GM18861 (cell line): ENCODE measurements at regions not wholly inside any gene's neighbourhood (a gene's known extent, or its start where the extent isn't known, plus 50 kb on each side); places are given as distances from the start of the nearest gene placed in this dataset.
A peak's percentile ranks its signal among the peaks of the same experiment; 100 is the strongest.
"Not testable (repeated sequence)": the region's sequence is repeated elsewhere in the genome, so short reads cannot be mapped to it uniquely, and the experiment has no call there.

Experiments used
- ATAC-seq: cut with Tn5 transposase; IDR thresholded peaks from one replicate; pipeline ENCODE4 v1.9.1; 2021; ENCODE audit not compliant: unreplicated experiment

GRCh38 chr2:153308466-153308865 is 170.1 kb downstream of the RPRM start:
- no peak for ATAC-seq

GRCh38 chr2:153307223-153307622 is 171.3 kb downstream of the RPRM start:
- no peak for ATAC-seq

GRCh38 chr2:153299809-153300208 is 178.8 kb downstream of the RPRM start:
- ATAC-seq: no peak

- no peak for ATAC-seq
These were observed 179.3 kb downstream of the RPRM start for GRCh38 chr2:153299217-153299616.

- ATAC-seq: no peak
These were observed 184.3 kb downstream of the RPRM start for GRCh38 chr2:153294199-153294786.

GRCh38 chr2:153291718-153292117 is 186.8 kb downstream of the RPRM start:
- ATAC-seq: no peak

GRCh38 chr2:153287109-153287801 is 191.3 kb downstream of the RPRM start:
- peak; percentile 47 for ATAC-seq

GRCh38 chr2:153268941-153269461 is 209.6 kb downstream of the RPRM start:
- peak; percentile 68 for ATAC-seq

DNA sequence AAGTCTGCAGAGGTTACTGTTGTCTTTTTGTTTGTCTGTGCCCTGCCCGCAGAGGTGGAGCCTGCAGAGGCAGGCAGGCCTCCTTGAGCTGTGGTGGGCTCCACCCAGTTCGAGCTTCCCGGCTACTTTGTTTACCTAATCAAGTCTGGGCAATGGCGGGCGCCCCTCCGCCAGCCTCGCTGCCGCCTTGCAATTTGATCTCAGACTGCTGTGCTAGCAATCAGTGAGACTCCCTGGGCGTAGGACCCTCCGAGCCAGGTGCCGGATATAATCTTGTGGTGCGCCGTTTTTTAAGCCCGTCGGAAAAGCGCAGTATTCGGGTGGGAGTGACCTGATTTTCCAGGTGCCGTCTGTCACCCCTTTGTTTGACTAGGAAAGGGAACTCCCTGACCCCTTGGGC is 221.7 kb downstream of the RPRM start:
- ATAC-seq: not testable (repeated sequence)

GRCh38 chr2:153246636-153247035 is 231.9 kb downstream of the RPRM start:
- ATAC-seq: not testable (repeated sequence)

DNA sequence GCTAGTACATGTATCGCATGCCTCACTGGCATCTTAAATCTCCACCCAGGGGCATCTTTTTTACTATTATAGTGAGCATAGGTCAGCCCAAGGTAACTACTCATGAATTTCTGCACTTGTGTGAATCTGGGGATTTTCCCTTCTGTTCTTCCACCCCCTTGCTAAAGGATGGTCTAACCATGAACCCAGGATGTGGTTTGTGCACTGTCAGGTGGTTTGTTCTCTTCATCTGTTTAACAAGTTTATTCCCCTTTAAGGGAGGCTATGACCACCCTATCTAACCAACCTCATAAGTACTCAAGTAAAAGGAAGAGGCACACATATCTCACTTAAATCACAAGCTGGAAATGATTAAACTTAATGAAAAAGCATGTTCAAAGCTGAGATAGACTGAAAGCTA is 243.0 kb downstream of the RPRM start:
- peak; percentile 96 for ATAC-seq

DNA sequence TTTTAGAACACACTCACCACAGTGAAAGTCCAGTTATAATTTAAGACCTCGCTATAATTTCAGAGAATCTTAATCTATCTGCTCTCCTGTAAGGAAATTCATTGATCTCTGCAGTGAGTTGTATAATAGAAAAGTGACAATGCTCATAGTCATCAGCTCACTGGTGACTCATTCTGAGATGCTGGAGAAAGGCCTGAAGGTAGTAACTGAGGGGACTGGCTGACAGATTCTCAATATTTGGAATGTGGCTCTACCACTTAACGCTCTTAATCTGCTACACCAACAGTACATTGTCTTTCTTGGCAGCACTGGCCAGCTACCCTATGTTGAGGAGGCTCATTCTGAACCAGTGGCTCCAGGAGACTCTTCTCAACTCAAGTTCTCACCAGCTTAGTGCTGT is 246.1 kb downstream of the RPRM start:
- ATAC-seq: no peak

- no peak for ATAC-seq
These were observed 247.6 kb downstream of the RPRM start for GRCh38 chr2:153230977-153231376.

GRCh38 chr2:153228904-153229303 is 249.7 kb downstream of the RPRM start:
- no peak for ATAC-seq

GRCh38 chr2:153227981-153228380 is 250.6 kb downstream of the RPRM start:
- no peak for ATAC-seq

GRCh38 chr2:153222231-153223165 is 256.1 kb downstream of the RPRM start:
- no peak for ATAC-seq

DNA sequence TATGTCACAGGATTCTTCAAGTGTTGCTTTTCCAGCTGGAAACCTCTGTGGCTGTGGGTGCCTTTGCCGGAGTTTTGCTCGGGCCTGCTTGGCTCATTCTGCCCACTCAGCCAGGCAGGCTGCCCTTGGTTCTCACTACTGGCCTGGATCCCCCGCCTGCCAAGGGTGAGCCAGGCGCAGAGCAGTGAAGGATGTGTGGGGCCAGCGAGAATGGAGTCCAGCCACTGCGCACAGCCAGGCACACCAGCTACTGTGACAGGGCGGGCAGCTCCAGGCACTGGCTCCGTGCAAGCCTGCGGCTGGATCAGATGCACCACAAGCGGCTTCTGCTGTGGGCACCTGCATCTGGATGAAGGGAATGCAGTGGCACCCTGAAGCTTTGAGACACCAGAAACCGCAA is 257.1 kb downstream of the RPRM start:
- no peak for ATAC-seq

GRCh38 chr2:153221087-153221486 is 257.5 kb downstream of the RPRM start:
- no peak for ATAC-seq

GRCh38 chr2:153218851-153219250 is 259.7 kb downstream of the RPRM start:
- no peak for ATAC-seq

- ATAC-seq: no peak
These were observed 264.2 kb downstream of the RPRM start for GRCh38 chr2:153214337-153214736.

GRCh38 chr2:153213022-153213421 is 265.5 kb downstream of the RPRM start:
- peak; percentile 55 for ATAC-seq
